GM21529 (cell line): ENCODE measurements at regions not wholly inside any gene's neighbourhood (a gene's known extent, or its start where the extent isn't known, plus 50 kb on each side); places are given as distances from the start of the nearest gene placed in this dataset.
"Not testable (repeated sequence)": the region's sequence is repeated elsewhere in the genome, so short reads cannot be mapped to it uniquely, and the experiment has no call there.

Experiments
- ATAC-seq: cut with Tn5 transposase; IDR thresholded peaks from one replicate; pipeline ENCODE4 v1.9.1; 2021; ENCODE audit not compliant: unreplicated experiment

GRCh38 chr3:64392001-64392400 lies 166.7 kb upstream of the PRICKLE2 start:
- no peak for ATAC-seq

GRCh38 chr3:64390893-64391292 lies 165.6 kb upstream of the PRICKLE2 start:
- no peak for ATAC-seq

- ATAC-seq = no peak
These were observed 163.6 kb upstream of the PRICKLE2 start for GRCh38 chr3:64388886-64389285.

GRCh38 chr3:64387688-64388087 lies 162.4 kb upstream of the PRICKLE2 start:
- ATAC-seq = no peak

GRCh38 chr3:64385277-64385676 lies 160.0 kb upstream of the PRICKLE2 start:
- ATAC-seq = no peak

- no peak for ATAC-seq
These were observed 159.3 kb upstream of the PRICKLE2 start for GRCh38 chr3:64384561-64384960.

- ATAC-seq = no peak
These were observed 156.9 kb upstream of the PRICKLE2 start for GRCh38 chr3:64382153-64382552.

GRCh38 chr3:64381367-64381766 lies 156.1 kb upstream of the PRICKLE2 start:
- ATAC-seq = no peak

- ATAC-seq = no peak
These were observed 155.3 kb upstream of the PRICKLE2 start for GRCh38 chr3:64380546-64380945.

GRCh38 chr3:64379221-64379620 lies 154.0 kb upstream of the PRICKLE2 start:
- no peak for ATAC-seq

- no peak for ATAC-seq
These were observed 152.7 kb upstream of the PRICKLE2 start for GRCh38 chr3:64377942-64378341.

- ATAC-seq = no peak
These were observed 150.5 kb upstream of the PRICKLE2 start for GRCh38 chr3:64375737-64376136.

- ATAC-seq = no peak
These were observed 144.1 kb upstream of the PRICKLE2 start for GRCh38 chr3:64369390-64369789.

- no peak for ATAC-seq
These were observed 143.2 kb upstream of the PRICKLE2 start for GRCh38 chr3:64368257-64369020.

- no peak for ATAC-seq
These were observed 140.6 kb upstream of the PRICKLE2 start for GRCh38 chr3:64365877-64366276.

- ATAC-seq = no peak
These were observed 138.6 kb upstream of the PRICKLE2 start for GRCh38 chr3:64363842-64364241.

- ATAC-seq = no peak
These were observed 136.9 kb upstream of the PRICKLE2 start for GRCh38 chr3:64361962-64362735.

GRCh38 chr3:64361036-64361435 lies 135.8 kb upstream of the PRICKLE2 start:
- ATAC-seq = not testable (repeated sequence)

- ATAC-seq = no peak
These were observed 135.0 kb upstream of the PRICKLE2 start for GRCh38 chr3:64360280-64360679.

GRCh38 chr3:64359735-64360134 lies 134.5 kb upstream of the PRICKLE2 start:
- no peak for ATAC-seq

- no peak for ATAC-seq
These were observed 133.6 kb upstream of the PRICKLE2 start for GRCh38 chr3:64358853-64359252.

- no peak for ATAC-seq
These were observed 132.9 kb upstream of the PRICKLE2 start for GRCh38 chr3:64358176-64358575.
